ENCODE measurements at regions not wholly inside any gene's neighbourhood (a gene's known extent, or its start where the extent isn't known, plus 50 kb on each side); places are given as distances from the start of the nearest gene placed in this dataset.

- no peak overlapping the region for H3K9ac ChIP-seq (ENCODE audit: low read depth in 1 of 2, low read length in 2 of 2)
- WGBS = 82% methylated on average over 3 of the region's 3 CpGs
- H3K27me3 ChIP-seq (ENCODE audit: control insufficient read depth in 4 of 4, insufficient read depth in 4 of 4, low read length in 3 of 4) = peaks cover 0 to 3% (median 0%) of the 10 kb centered on the region in 4 donors
- H3K36me3 ChIP-seq (ENCODE audit: control insufficient read depth in 4 of 4, insufficient read depth in 3 of 4, low read depth in 1 of 4, low read length in 3 of 4) = no peaks in the 10 kb centered on the region
- H3K4me1 ChIP-seq (ENCODE audit: control insufficient read depth in 4 of 4, insufficient read depth in 4 of 4, low read length in 3 of 4) = no peaks in the 10 kb centered on the region
- TF ChIP-seq, protein P1, sequence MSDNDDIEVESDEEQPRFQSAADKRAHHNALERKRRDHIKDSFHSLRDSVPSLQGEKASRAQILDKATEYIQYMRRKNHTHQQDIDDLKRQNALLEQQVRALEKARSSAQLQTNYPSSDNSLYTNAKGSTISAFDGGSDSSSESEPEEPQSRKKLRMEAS (IDR thresholded peaks at IDR 0.05) = no peak
- TF ChIP-seq CTCF (IDR thresholded peaks at IDR 0.05; ENCODE audit: low read depth, low read length, missing input control) (no peak), SP1 (IDR thresholded peaks at IDR 0.05) (no peak), HNF4A (conservative IDR thresholded peaks at IDR 0.05) (no peak), REST (IDR thresholded peaks at IDR 0.05) (no peak), RXRA (IDR thresholded peaks at IDR 0.05) (no peak), YY1 (IDR thresholded peaks at IDR 0.05) (no peak), ZBTB33 (IDR thresholded peaks at IDR 0.05) (no peak), GABPA (IDR thresholded peaks at IDR 0.05 in 1 of 2, conservative IDR thresholded peaks at IDR 0.05 in 1 of 2) (no peak), EGR1 (IDR thresholded peaks at IDR 0.05; ENCODE audit: low read depth in 2 of 2) (no peak), HNF4G (IDR thresholded peaks at IDR 0.05) (no peak), NR2F2 (IDR thresholded peaks at IDR 0.05) (no peak), RAD21 (IDR thresholded peaks at IDR 0.05) (no peak), JUND (IDR thresholded peaks at IDR 0.05) (no peak), FOXA2 (IDR thresholded peaks at IDR 0.05) (no peak), FOXA1 (IDR thresholded peaks at IDR 0.05) (no peak), TAF1 (conservative IDR thresholded peaks at IDR 0.05) (no peak)
- TF ChIP-seq, protein P2, sequence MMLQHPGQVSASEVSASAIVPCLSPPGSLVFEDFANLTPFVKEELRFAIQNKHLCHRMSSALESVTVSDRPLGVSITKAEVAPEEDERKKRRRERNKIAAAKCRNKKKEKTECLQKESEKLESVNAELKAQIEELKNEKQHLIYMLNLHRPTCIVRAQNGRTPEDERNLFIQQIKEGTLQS (IDR thresholded peaks at IDR 0.05) = no peak
- DNase-seq (ENCODE audit: low spot score) = no peak
- no peak overlapping the region for H3K4me3 ChIP-seq (ENCODE audit: low read depth in 1 of 3, low read length in 3 of 3)
- H3K9me3 ChIP-seq (ENCODE audit: control insufficient read depth in 4 of 4, low read length in 3 of 4) = peaks cover 0 to 3% (median 1%) of the 10 kb centered on the region in 4 donors
- no peak overlapping the region for H3K27ac ChIP-seq (ENCODE audit: low read depth in 1 of 2, low read length in 2 of 2)
Measured at GRCh38 chr12:25702553-25702952, 149.5 kb upstream of the LMNTD1 start.

Data from liver (tissue), 8 donors.